WTC11 (cell line): ENCODE measurements at regions not wholly inside any gene's neighbourhood (a gene's known extent, or its start where the extent isn't known, plus 50 kb on each side); places are given as distances from the start of the nearest gene placed in this dataset.

Experiments
- ATAC-seq: fragments of 200-7000 bp; cut with Tn5 transposase; 2 replicates; pipeline ENCODE4 v1.10.0; 2021; ENCODE audit warnings: mild to moderate bottlenecking, moderate library complexity
- CTCF ChIA-PET: fragments of 300-600 bp; sonication (Branson Sonifier 250); formaldehyde crosslinking; loops from one replicate; lab custom pipeline; 2021; ENCODE audit warnings: antibody characterized with exemption; lab: Charles Lee
- POLR2A ChIA-PET: fragments of 350-600 bp; sonication (Branson Sonifier 250); formaldehyde crosslinking; loops from one replicate; lab custom pipeline; 2021; ENCODE audit warnings: antibody characterized with exemption; lab: Charles Lee
- DNase-seq: peaks from one replicate; pipeline ENCODE4 v3.0.0; 2021; ENCODE audit warnings: low spot score
- H3K27ac Mint-ChIP-seq: 2 replicates; pipeline ENCODE4 v1.8.0; 2021; ENCODE audit warnings: mixed read lengths
- H3K27me3 Mint-ChIP-seq: 2 replicates; pipeline ENCODE4 v1.8.0; 2021; ENCODE audit warnings: low read depth, mild to moderate bottlenecking, moderate library complexity, mixed read lengths
- H3K36me3 Mint-ChIP-seq: 2 replicates; pipeline ENCODE4 v1.8.0; 2021; ENCODE audit warnings: mixed read lengths
- H3K4me1 Mint-ChIP-seq: 2 replicates; pipeline ENCODE4 v1.8.0; 2022; ENCODE audit warnings: mixed read lengths
- H3K4me3 Mint-ChIP-seq: 2 replicates; pipeline ENCODE4 v1.8.0; 2021; ENCODE audit warnings: mild to moderate bottlenecking, moderate library complexity, mixed read lengths
- H3K9me3 Mint-ChIP-seq: 2 replicates; pipeline ENCODE4 v1.8.0; 2021; ENCODE audit warnings: mixed read lengths
- ATF1 ChIP-seq: sonication (generic); formaldehyde crosslinking; IDR thresholded peaks from 2 replicates; pipeline ENCODE4 v1.8.1; 2023; ENCODE audit warnings: mild to moderate bottlenecking, moderate library complexity, missing genetic modification reagents
- CBFB ChIP-seq: sonication (generic); formaldehyde crosslinking; IDR thresholded peaks from 2 replicates; pipeline ENCODE4 v1.8.1; 2022; ENCODE audit warnings: mild to moderate bottlenecking, low read depth, missing genetic modification reagents
- CDX4 ChIP-seq: fragments of 250-450 bp; sonication (Bioruptor Pico); IDR thresholded peaks from 2 replicates; pipeline ENCODE4 v1.9.0; 2021; ENCODE audit warnings: moderate library complexity, mild to moderate bottlenecking, inconsistent platforms, borderline replicate concordance
- ELF4 ChIP-seq: sonication (generic); formaldehyde crosslinking; IDR thresholded peaks from 2 replicates; pipeline ENCODE4 v1.8.1; 2022; ENCODE audit warnings: low read depth, mild to moderate bottlenecking, moderate library complexity, missing genetic modification reagents
- GTF2I ChIP-seq: fragments of 250-450 bp; sonication (Bioruptor Pico); conservative IDR thresholded peaks from 2 replicates; pipeline ENCODE4 v1.4.0; 2021; ENCODE audit warnings: mild to moderate bottlenecking
- HMGXB4 ChIP-seq: sonication (generic); formaldehyde crosslinking; IDR thresholded peaks from 2 replicates; pipeline ENCODE4 v1.8.1; 2023; ENCODE audit warnings: mild to moderate bottlenecking, moderate library complexity, missing genetic modification reagents
- IRF1 ChIP-seq: sonication (generic); formaldehyde crosslinking; IDR thresholded peaks from 2 replicates; pipeline ENCODE4 v1.8.0; 2023; ENCODE audit warnings: missing genetic modification reagents
- JAZF1 ChIP-seq: fragments of 250-450 bp; sonication (Bioruptor Pico); IDR thresholded peaks from 2 replicates; pipeline ENCODE4 v1.9.0; 2021; ENCODE audit warnings: moderate library complexity, mild to moderate bottlenecking, inconsistent platforms
- KAT7 ChIP-seq: sonication (generic); formaldehyde crosslinking; IDR thresholded peaks from 2 replicates; pipeline ENCODE4 v1.8.1; 2023; ENCODE audit warnings: missing genetic modification reagents, mild to moderate bottlenecking, borderline replicate concordance
- MYBL2 ChIP-seq: sonication (generic); formaldehyde crosslinking; IDR thresholded peaks from 2 replicates; pipeline ENCODE4 v1.8.1; 2023; ENCODE audit warnings: mild to moderate bottlenecking, moderate library complexity, missing genetic modification reagents
- SMAD3 ChIP-seq: sonication (generic); formaldehyde crosslinking; IDR thresholded peaks from 2 replicates; pipeline ENCODE4 v1.8.0; 2022; ENCODE audit warnings: missing genetic modification reagents, mild to moderate bottlenecking, borderline replicate concordance
- STAT6 ChIP-seq: sonication (generic); formaldehyde crosslinking; conservative IDR thresholded peaks from 2 replicates; pipeline ENCODE4 v1.8.1; 2023; ENCODE audit warnings: mild to moderate bottlenecking, low read depth, missing genetic modification reagents, moderate library complexity
- USF2 ChIP-seq: sonication (generic); formaldehyde crosslinking; IDR thresholded peaks from 2 replicates; pipeline ENCODE4 v1.8.1; 2023; ENCODE audit warnings: mild to moderate bottlenecking, missing genetic modification reagents, moderate library complexity
- ZBTB21 ChIP-seq: sonication (generic); formaldehyde crosslinking; IDR thresholded peaks from 2 replicates; pipeline ENCODE4 v1.8.1; 2023; ENCODE audit warnings: mild to moderate bottlenecking, missing genetic modification reagents, borderline replicate concordance
- ZNF232 ChIP-seq: sonication (generic); formaldehyde crosslinking; IDR thresholded peaks from 2 replicates; pipeline ENCODE4 v1.8.0; 2022; ENCODE audit warnings: mild to moderate bottlenecking, missing genetic modification reagents
- ZNF263 ChIP-seq: sonication (generic); formaldehyde crosslinking; IDR thresholded peaks from 2 replicates; pipeline ENCODE4 v1.8.1; 2022; ENCODE audit warnings: low read depth, mild to moderate bottlenecking, moderate library complexity, missing genetic modification reagents
- ZNF281 ChIP-seq: sonication (generic); formaldehyde crosslinking; IDR thresholded peaks from 2 replicates; pipeline ENCODE4 v1.8.0; 2023; ENCODE audit warnings: mild to moderate bottlenecking, missing genetic modification reagents
- ZNF423 ChIP-seq: fragments of 250-450 bp; sonication (Bioruptor Pico); IDR thresholded peaks from 2 replicates; pipeline ENCODE4 v2.1.2; 2022; ENCODE audit warnings: mild to moderate bottlenecking, moderate library complexity

GRCh38 chr7:155963771-155964195 lies 151.5 kb upstream of the SHH start:
- Mint-ChIP-seq H3K36me3 (peaks cover 27% of the 10 kb centered on the region), H3K4me3 (no peak overlapping the region)
- no peak for TF ChIP-seq ATF1 (CRISPR knock-in tag)
- TF ChIP-seq STAT6 = no peak
- TF ChIP-seq GTF2I = no peak
- TF ChIP-seq ZNF263 (CRISPR knock-in tag) = no peak
- no peak for TF ChIP-seq HMGXB4
- no peak for TF ChIP-seq MYBL2
- TF ChIP-seq ZNF232 = no peak
- TF ChIP-seq ELF4 (CRISPR knock-in tag) = no peak
- TF ChIP-seq IRF1 (CRISPR knock-in tag) = no peak
- no peak for TF ChIP-seq USF2 (CRISPR knock-in tag)
- no peak for TF ChIP-seq JAZF1 (CRISPR knock-in tag)
- TF ChIP-seq KAT7 (CRISPR knock-in tag) = no peak
- TF ChIP-seq, all 79 proteins: peak for 0
- Mint-ChIP-seq H3K27ac (no peak overlapping the region), H3K27me3 (no peaks in the 10 kb centered on the region; the same call in 1 of the 2 replicates), H3K9me3 (peaks cover 55% of the 10 kb centered on the region), H3K4me1 (no peaks in the 10 kb centered on the region)
- no peak for DNase-seq
- CTCF ChIA-PET = no interaction called here
- no peak for ATAC-seq
- POLR2A ChIA-PET = interaction anchor here (1.1 kb wide), 1 partner anchor 33 kb away, joined by 3 read pairs; no protein-coding TSS in a partner anchor

GRCh38 chr7:155963356-155963755 lies 151.1 kb upstream of the SHH start:
- peaks cover 27% of the 10 kb centered on the region for H3K36me3 Mint-ChIP-seq
- no peak overlapping the region for H3K4me3 Mint-ChIP-seq
- ATAC-seq = no peak
- POLR2A ChIA-PET = no interaction called here
- TF ChIP-seq ZNF423 (no peak), JAZF1 (CRISPR knock-in tag) (no peak), CDX4 (CRISPR knock-in tag) (no peak), ZNF281 (no peak), CBFB (CRISPR knock-in tag) (no peak), SMAD3 (CRISPR knock-in tag) (no peak), ZBTB21 (CRISPR knock-in tag) (no peak)
- TF ChIP-seq, all 79 proteins: peak for 0
- Mint-ChIP-seq H3K9me3 (peaks cover 50% of the 10 kb centered on the region), H3K27me3 (no peaks in the 10 kb centered on the region; the same call in 1 of the 2 replicates), H3K27ac (no peak overlapping the region), H3K4me1 (no peaks in the 10 kb centered on the region)
- CTCF ChIA-PET = no interaction called here
- DNase-seq = no peak
